ENCODE measurements at regions not wholly inside any gene's neighbourhood (a gene's known extent, or its start where the extent isn't known, plus 50 kb on each side); places are given as distances from the start of the nearest gene placed in this dataset.
"Not testable (repeated sequence)": the region's sequence is repeated elsewhere in the genome, so short reads cannot be mapped to it uniquely, and the experiment has no call there.

DNA sequence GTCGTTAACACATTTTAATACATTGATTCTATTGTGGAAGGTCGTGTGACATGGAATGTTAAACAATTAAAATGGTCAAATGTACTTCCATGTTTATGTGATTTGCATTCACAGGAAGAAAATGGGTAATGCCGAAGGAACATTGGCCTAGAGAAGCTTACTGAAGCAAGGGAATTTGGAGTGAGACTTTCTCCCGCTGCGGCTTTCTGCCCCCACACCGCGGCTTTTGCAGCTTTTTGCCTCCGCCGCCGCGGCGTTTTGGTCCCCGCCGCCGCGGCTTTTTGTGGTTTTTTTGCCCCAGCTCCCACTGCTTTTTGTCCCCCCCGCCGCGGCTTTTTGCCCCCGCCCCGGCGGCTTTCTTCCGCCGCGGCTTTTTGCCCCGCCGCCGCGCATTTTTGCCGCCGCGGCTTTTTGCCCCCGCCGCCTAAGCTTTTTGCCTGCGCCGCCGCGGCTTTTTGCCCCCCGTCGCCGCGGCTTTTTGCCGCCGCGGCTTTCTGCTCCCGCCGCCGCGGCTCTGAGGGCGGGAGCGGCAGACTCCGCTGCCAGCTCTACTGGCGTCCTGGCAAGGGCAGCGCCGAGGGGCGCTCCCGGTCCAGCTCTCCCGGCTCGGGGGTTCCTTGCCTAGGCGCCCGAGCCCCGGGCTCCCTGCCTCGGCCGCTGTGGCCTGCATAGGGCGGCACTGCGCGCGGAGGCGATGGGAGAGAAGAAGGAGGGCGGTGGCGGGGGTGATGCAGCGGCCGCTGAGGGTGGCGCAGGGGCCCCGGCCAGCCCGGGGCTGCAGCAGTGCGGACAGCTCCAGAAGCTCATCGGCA, 225.5 kb upstream of the VKORC1L1 start:
- DNase-seq (ENCODE audit: low read depth, low spot score); H3K4me1 ChIP-seq (ENCODE audit: control insufficient read depth, insufficient read depth, low read length); in situ Hi-C loops (cut with HindIII; ENCODE audit: low pct_unique_long_range_greater_than_20kb, low sequenced_read_pairs); CTCF ChIA-PET; H3K27me3 ChIP-seq (ENCODE audit: control insufficient read depth, insufficient read depth, low read length); H3K4me3 ChIP-seq (ENCODE audit: low read depth in 2 of 2, low read length in 2 of 2); H3K36me3 ChIP-seq (ENCODE audit: control insufficient read depth, insufficient read depth, low read length); BruUV-seq (replicated peaks); H3K27ac ChIP-seq (ENCODE audit: low read length); POLR2A ChIA-PET; H3K9me3 ChIP-seq (ENCODE audit: control insufficient read depth, insufficient read depth, low read depth, low read length); intact Hi-C loops (cut with micrococcal nuclease; ENCODE audit: unreplicated experiment): not testable (repeated sequence)
- peak; percentile 80 for ATAC-seq

DNA sequence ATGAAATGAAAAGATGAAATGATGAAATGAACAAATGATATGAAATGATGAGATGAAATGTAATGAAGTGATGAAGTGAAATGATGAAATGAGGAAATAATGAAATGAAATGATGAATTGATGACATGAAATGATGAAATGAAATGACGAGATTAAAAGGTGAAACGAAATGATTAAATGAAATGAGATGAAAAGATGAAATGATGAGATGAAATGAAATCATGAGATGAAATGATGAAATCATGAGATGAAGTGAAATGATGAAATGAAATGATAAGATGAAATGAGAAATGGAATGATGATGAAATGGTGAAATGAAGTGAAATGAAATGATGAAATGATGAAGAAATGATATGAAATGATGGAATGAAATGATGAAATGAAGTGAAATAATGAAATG, 221.7 kb upstream of the VKORC1L1 start:
- BruUV-seq (replicated peaks); in situ Hi-C loops (cut with HindIII; ENCODE audit: low pct_unique_long_range_greater_than_20kb, low sequenced_read_pairs); ATAC-seq; H3K36me3 ChIP-seq (ENCODE audit: control insufficient read depth, insufficient read depth, low read length); H3K4me1 ChIP-seq (ENCODE audit: control insufficient read depth, insufficient read depth, low read length); H3K9me3 ChIP-seq (ENCODE audit: control insufficient read depth, insufficient read depth, low read depth, low read length); intact Hi-C loops (cut with micrococcal nuclease; ENCODE audit: unreplicated experiment); POLR2A ChIA-PET; H3K27ac ChIP-seq (ENCODE audit: low read length); H3K27me3 ChIP-seq (ENCODE audit: control insufficient read depth, insufficient read depth, low read length); CTCF ChIA-PET; DNase-seq (ENCODE audit: low read depth, low spot score); H3K4me3 ChIP-seq (ENCODE audit: low read depth in 2 of 2, low read length in 2 of 2): not testable (repeated sequence)

DNA sequence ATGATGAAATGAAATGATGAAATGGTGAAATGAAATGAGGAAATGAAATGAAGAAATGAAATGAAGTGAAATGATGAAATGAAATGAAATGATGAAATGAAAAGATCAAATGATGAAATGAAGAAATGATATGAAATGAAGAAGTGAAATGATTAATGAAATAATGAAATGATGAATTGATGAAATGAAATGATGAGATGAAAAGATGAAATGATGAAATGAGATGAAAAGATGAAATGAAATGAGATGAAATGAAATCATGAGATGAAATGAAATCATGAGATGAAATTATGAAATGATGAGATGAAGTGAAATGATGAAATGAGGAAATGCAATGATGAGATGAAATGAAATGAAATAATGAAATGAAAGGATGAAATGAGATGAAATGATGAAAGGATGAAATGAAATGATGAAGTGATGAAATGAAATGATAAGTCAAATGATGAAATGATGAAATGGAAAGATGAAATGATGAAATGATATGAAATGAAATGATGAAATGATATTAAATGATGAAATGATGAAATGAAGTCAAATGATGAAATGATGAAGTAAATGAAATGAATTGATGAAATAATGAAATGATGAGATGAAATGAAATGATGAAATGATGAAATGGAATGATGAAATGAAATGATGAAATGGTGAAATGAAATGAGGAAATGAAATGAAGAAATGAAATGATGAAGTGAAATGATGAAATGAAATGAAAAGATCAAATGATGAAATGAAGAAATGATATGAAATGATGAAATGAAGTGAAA, 220.9 kb upstream of the VKORC1L1 start:
- H3K9me3 ChIP-seq (ENCODE audit: control insufficient read depth, insufficient read depth, low read depth, low read length); H3K36me3 ChIP-seq (ENCODE audit: control insufficient read depth, insufficient read depth, low read length); CTCF ChIA-PET; H3K27ac ChIP-seq (ENCODE audit: low read length); POLR2A ChIA-PET; intact Hi-C loops (cut with micrococcal nuclease; ENCODE audit: unreplicated experiment); in situ Hi-C loops (cut with HindIII; ENCODE audit: low pct_unique_long_range_greater_than_20kb, low sequenced_read_pairs); ATAC-seq; H3K4me3 ChIP-seq (ENCODE audit: low read depth in 2 of 2, low read length in 2 of 2); DNase-seq (ENCODE audit: low read depth, low spot score); BruUV-seq (replicated peaks); H3K4me1 ChIP-seq (ENCODE audit: control insufficient read depth, insufficient read depth, low read length); H3K27me3 ChIP-seq (ENCODE audit: control insufficient read depth, insufficient read depth, low read length): not testable (repeated sequence)

DNA sequence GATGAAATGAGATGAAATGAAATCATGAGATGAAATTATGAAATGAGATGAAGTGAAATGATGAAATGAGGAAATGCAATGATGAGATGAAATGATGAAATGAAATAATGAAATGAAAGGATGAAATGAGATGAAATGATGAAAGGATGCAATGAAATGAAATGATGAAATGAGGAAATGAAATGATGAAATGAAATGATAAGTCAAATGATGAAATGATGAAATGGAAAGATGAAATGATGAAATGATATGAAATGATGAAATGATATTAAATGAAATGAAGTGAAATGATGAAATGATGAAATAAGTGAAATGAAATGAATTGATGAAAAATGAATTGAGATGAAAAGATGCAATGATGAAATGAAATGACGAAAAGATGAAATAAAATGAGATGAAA, 220.2 kb upstream of the VKORC1L1 start:
- ATAC-seq; POLR2A ChIA-PET; H3K36me3 ChIP-seq (ENCODE audit: control insufficient read depth, insufficient read depth, low read length); H3K9me3 ChIP-seq (ENCODE audit: control insufficient read depth, insufficient read depth, low read depth, low read length); intact Hi-C loops (cut with micrococcal nuclease; ENCODE audit: unreplicated experiment); in situ Hi-C loops (cut with HindIII; ENCODE audit: low pct_unique_long_range_greater_than_20kb, low sequenced_read_pairs); DNase-seq (ENCODE audit: low read depth, low spot score); CTCF ChIA-PET; H3K4me1 ChIP-seq (ENCODE audit: control insufficient read depth, insufficient read depth, low read length); H3K4me3 ChIP-seq (ENCODE audit: low read depth in 2 of 2, low read length in 2 of 2); H3K27me3 ChIP-seq (ENCODE audit: control insufficient read depth, insufficient read depth, low read length); H3K27ac ChIP-seq (ENCODE audit: low read length); BruUV-seq (replicated peaks): not testable (repeated sequence)

DNA sequence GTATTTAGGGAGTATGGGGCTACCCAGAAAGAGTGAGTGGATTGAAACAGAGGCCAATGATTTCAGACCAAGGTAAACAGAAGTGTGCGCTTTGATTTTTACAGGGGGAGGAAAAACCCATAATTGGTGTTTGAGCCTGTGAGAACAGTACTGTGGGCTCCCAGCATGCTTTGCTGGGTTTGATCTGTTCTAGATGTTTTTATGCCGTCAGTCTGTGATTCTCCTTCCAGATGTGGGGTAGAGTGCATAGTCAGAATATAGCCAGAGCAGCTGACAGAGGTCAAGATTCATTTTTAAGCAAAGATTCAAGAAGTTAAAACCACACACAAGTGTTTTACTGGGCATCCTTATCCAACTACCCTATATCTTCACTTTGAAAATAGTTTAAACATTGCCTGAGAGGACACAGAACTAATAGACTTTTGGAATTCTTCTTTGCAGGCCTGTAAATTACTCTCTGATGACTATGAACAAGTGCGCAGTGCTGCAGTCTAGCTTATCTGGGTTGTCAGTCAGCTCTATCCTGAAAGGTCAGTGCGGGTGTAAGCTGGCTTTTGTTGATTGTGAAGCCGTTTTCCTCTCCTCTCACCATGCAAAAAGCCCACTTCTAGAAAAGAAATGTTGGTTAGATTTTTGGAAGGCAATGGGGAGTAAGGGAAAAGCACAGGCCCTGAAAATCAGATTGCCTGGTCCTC, 216.2 kb upstream of the VKORC1L1 start:
- BruUV-seq (replicated peaks); H3K4me3 ChIP-seq (ENCODE audit: low read depth in 2 of 2, low read length in 2 of 2); intact Hi-C loops (cut with micrococcal nuclease; ENCODE audit: unreplicated experiment); in situ Hi-C loops (cut with HindIII; ENCODE audit: low pct_unique_long_range_greater_than_20kb, low sequenced_read_pairs); CTCF ChIA-PET; ATAC-seq; DNase-seq (ENCODE audit: low read depth, low spot score); H3K27ac ChIP-seq (ENCODE audit: low read length); H3K27me3 ChIP-seq (ENCODE audit: control insufficient read depth, insufficient read depth, low read length); H3K4me1 ChIP-seq (ENCODE audit: control insufficient read depth, insufficient read depth, low read length); H3K9me3 ChIP-seq (ENCODE audit: control insufficient read depth, insufficient read depth, low read depth, low read length); H3K36me3 ChIP-seq (ENCODE audit: control insufficient read depth, insufficient read depth, low read length); POLR2A ChIA-PET: not testable (repeated sequence)

DNA sequence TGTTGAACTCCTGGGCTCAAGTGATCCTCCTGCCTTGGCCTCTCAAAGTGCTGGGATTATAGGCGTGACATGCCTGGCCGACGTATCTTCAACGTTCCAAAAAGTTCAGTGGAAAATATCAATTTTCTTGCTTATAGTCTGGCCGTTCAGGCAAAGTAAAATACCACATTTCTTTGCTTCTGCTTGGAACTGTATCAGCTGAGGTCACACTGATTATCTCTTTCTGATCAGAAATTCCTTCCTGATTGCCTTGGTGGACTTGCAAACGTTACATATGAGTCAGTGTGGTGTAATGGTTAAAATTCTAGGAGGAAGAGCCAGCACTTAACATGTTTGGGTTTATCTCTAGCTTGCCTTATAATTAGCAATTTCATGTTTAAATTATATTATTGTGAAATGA, 189.5 kb upstream of the VKORC1L1 start:
- H3K9me3 ChIP-seq (ENCODE audit: control insufficient read depth, insufficient read depth, low read depth, low read length); H3K36me3 ChIP-seq (ENCODE audit: control insufficient read depth, insufficient read depth, low read length); ATAC-seq; POLR2A ChIA-PET; DNase-seq (ENCODE audit: low read depth, low spot score); intact Hi-C loops (cut with micrococcal nuclease; ENCODE audit: unreplicated experiment); BruUV-seq (replicated peaks); in situ Hi-C loops (cut with HindIII; ENCODE audit: low pct_unique_long_range_greater_than_20kb, low sequenced_read_pairs); H3K27me3 ChIP-seq (ENCODE audit: control insufficient read depth, insufficient read depth, low read length); H3K4me1 ChIP-seq (ENCODE audit: control insufficient read depth, insufficient read depth, low read length); H3K27ac ChIP-seq (ENCODE audit: low read length); CTCF ChIA-PET; H3K4me3 ChIP-seq (ENCODE audit: low read depth in 2 of 2, low read length in 2 of 2): not testable (repeated sequence)

DNA sequence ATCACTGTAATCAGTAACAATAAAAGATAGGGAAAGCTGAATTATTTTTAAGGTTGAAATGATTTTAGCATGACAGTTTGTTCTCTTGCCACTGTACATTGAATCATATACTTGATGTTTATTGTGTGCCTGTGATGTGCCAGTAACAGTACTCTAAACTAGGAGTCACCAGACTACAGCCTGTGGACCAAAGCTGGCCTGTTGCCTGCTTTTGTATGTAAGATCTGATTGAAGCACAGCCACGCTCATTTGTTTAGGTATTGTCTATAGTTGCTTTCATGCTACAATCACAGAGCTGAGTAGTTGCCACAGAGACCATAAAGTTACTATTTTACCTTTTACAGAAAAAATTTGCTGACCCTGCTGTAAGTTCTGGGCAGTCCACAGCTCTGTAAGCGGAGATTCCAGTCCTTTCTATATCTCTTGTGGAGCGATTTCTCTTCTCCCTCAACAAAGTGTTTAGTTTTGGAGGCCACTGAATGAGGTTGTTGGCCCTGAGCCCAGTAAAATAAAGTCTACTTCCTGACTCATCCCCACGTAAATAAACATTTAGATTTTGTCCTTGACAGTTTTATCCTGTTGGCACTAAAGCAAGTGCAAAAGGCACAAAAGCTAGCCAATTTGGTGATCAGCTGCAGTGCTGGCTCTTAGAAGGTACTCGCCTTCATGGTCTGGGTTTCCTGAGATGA, 173.7 kb upstream of the VKORC1L1 start:
- intact Hi-C loops (cut with micrococcal nuclease; ENCODE audit: unreplicated experiment); CTCF ChIA-PET; DNase-seq (ENCODE audit: low read depth, low spot score); H3K27me3 ChIP-seq (ENCODE audit: control insufficient read depth, insufficient read depth, low read length); H3K9me3 ChIP-seq (ENCODE audit: control insufficient read depth, insufficient read depth, low read depth, low read length); H3K27ac ChIP-seq (ENCODE audit: low read length); H3K36me3 ChIP-seq (ENCODE audit: control insufficient read depth, insufficient read depth, low read length); H3K4me3 ChIP-seq (ENCODE audit: low read depth in 2 of 2, low read length in 2 of 2); POLR2A ChIA-PET; H3K4me1 ChIP-seq (ENCODE audit: control insufficient read depth, insufficient read depth, low read length); BruUV-seq (replicated peaks); in situ Hi-C loops (cut with HindIII; ENCODE audit: low pct_unique_long_range_greater_than_20kb, low sequenced_read_pairs): not testable (repeated sequence)
- ATAC-seq = peak; percentile 71
